HG03045 (cell line): ENCODE measurements at regions not wholly inside any gene's neighbourhood (a gene's known extent, or its start where the extent isn't known, plus 50 kb on each side); places are given as distances from the start of the nearest gene placed in this dataset.

ENCODE experiments used
- ATAC-seq: cut with Tn5 transposase; IDR thresholded peaks from one replicate; pipeline ENCODE4 v1.9.1; 2021; ENCODE audit warnings: mild to moderate bottlenecking, moderate library complexity; ENCODE audit not compliant: unreplicated experiment

GRCh38 chr3:40979962-40980361, 219.3 kb upstream of the CTNNB1 start:
- ATAC-seq: no peak

- ATAC-seq: peak; percentile 46
These were observed 218.8 kb upstream of the CTNNB1 start for GRCh38 chr3:40980467-40980866.

- no peak for ATAC-seq
These were observed 214.1 kb upstream of the CTNNB1 start for GRCh38 chr3:40985195-40985594.

- no peak for ATAC-seq
These were observed 210.8 kb upstream of the CTNNB1 start for GRCh38 chr3:40988468-40988867.

GRCh38 chr3:40989141-40990061, 209.9 kb upstream of the CTNNB1 start:
- no peak for ATAC-seq

- ATAC-seq: no peak
These were observed 209.2 kb upstream of the CTNNB1 start for GRCh38 chr3:40990062-40990456.

- no peak for ATAC-seq
These were observed 207.3 kb upstream of the CTNNB1 start for GRCh38 chr3:40992023-40992422.

- ATAC-seq: no peak
These were observed 204.7 kb upstream of the CTNNB1 start for GRCh38 chr3:40994611-40995010.

- no peak for ATAC-seq
These were observed 204.0 kb upstream of the CTNNB1 start for GRCh38 chr3:40995271-40995670.

GRCh38 chr3:40996382-40996781, 202.9 kb upstream of the CTNNB1 start:
- no peak for ATAC-seq

- ATAC-seq: no peak
These were observed 202.2 kb upstream of the CTNNB1 start for GRCh38 chr3:40996827-40997710.

GRCh38 chr3:40997711-40998519, 201.4 kb upstream of the CTNNB1 start:
- ATAC-seq: no peak

GRCh38 chr3:40999682-41000081, 199.6 kb upstream of the CTNNB1 start:
- ATAC-seq: no peak

- no peak for ATAC-seq
These were observed 198.8 kb upstream of the CTNNB1 start for GRCh38 chr3:41000471-41000870.

- no peak for ATAC-seq
These were observed 197.7 kb upstream of the CTNNB1 start for GRCh38 chr3:41001556-41001955.

GRCh38 chr3:41002104-41002503, 197.2 kb upstream of the CTNNB1 start:
- no peak for ATAC-seq

- no peak for ATAC-seq
These were observed 191.9 kb upstream of the CTNNB1 start for GRCh38 chr3:41007399-41007798.

GRCh38 chr3:41011854-41012253, 187.5 kb upstream of the CTNNB1 start:
- no peak for ATAC-seq

- ATAC-seq: no peak
These were observed 180.4 kb upstream of the CTNNB1 start for GRCh38 chr3:41018855-41019254.

GRCh38 chr3:41024031-41024836, 175.1 kb upstream of the CTNNB1 start:
- no peak for ATAC-seq
